HG02981 (cell line): ENCODE measurements at regions not wholly inside any gene's neighbourhood (a gene's known extent, or its start where the extent isn't known, plus 50 kb on each side); places are given as distances from the start of the nearest gene placed in this dataset.

Experiments used
- ATAC-seq: cut with Tn5 transposase; IDR thresholded peaks from one replicate; pipeline ENCODE4 v1.9.1; 2021; ENCODE audit warnings: mild to moderate bottlenecking, moderate library complexity; ENCODE audit not compliant: unreplicated experiment

DNA sequence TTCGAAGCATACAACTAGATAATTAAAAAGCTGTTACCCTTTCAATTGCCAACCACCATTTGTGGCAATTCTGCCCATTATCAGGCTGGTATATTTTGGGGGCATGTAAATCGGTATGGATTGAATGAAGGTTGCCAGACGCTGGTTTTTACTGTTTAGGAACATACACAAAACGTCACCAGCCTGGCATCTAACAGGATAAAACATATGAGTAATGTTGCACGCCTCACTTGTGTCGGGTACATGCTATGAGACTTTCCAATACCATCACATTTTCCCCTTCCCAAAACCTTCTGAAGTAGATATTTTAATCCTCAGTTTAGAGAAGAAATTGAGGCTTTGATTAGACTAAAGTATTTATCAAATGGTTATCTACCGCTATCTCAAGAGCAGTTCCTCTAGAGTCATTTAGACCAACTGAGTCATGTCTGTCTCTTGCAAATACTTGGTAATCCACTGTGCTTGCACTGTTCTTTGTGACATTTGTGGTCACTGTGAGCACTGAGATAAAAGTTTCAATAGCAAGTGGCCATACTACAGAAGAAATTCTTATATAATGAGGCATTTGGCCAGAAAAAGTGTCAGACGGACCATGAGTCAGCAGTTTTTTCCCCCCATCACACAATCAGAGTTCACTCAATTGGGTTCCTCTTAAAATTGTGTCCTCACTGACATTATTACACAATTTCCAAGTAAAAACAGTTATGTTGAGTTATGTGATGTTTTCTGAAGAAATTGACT is 498.7 kb downstream of the NXPH1 start:
- ATAC-seq: no peak

DNA sequence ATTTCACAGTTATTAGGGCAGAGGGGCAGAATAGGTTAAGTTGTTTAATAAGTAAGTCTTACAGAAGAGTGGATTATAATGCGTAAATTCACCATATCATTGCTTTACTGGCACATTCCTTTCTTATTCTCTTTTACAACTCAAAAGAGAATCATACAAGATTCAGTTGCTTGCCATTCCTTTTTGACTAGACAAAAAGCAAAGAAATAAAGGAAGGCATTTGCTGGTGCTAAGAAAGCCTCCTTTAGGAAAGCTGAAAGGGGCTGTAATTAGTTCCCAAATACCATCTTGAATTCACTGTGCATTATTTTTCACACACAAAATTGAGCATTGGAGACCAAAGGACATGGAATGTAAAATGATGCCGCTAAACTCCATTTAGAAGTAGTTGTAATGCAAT is 499.3 kb downstream of the NXPH1 start:
- ATAC-seq: no peak

- ATAC-seq: no peak
Observed at GRCh38 chr7:8937204-8937603, 503.8 kb downstream of the NXPH1 start.

GRCh38 chr7:8938044-8938805 is 504.8 kb downstream of the NXPH1 start:
- no peak for ATAC-seq

DNA sequence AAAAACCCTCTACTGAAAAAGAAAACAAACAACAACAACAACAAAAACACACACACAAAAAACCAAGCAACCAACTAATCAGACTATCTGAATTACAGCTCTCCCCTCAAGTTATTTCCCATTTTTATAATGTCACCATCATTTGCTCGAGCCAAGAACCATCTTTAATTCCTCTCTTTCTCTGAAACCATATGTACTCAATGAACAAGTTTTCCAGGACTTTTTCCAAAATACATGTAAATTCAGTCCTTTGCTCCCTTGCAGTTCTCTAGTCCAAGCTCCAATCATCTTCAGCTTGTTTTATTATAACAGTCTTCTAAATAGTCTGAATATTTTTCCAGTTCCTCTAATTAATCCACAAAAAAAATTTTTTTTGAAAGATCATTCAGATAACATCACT is 506.0 kb downstream of the NXPH1 start:
- no peak for ATAC-seq

GRCh38 chr7:8963722-8964121 is 530.3 kb downstream of the NXPH1 start:
- no peak for ATAC-seq

GRCh38 chr7:8965177-8965576 is 531.8 kb downstream of the NXPH1 start:
- ATAC-seq: no peak

GRCh38 chr7:8973601-8974000 is 540.2 kb downstream of the NXPH1 start:
- ATAC-seq: no peak

- no peak for ATAC-seq
Observed at GRCh38 chr7:8975681-8976080, 542.3 kb downstream of the NXPH1 start.

GRCh38 chr7:8982338-8982992 is 549.1 kb downstream of the NXPH1 start:
- no peak for ATAC-seq

- no peak for ATAC-seq
Observed at GRCh38 chr7:8985255-8985654, 551.8 kb downstream of the NXPH1 start.

DNA sequence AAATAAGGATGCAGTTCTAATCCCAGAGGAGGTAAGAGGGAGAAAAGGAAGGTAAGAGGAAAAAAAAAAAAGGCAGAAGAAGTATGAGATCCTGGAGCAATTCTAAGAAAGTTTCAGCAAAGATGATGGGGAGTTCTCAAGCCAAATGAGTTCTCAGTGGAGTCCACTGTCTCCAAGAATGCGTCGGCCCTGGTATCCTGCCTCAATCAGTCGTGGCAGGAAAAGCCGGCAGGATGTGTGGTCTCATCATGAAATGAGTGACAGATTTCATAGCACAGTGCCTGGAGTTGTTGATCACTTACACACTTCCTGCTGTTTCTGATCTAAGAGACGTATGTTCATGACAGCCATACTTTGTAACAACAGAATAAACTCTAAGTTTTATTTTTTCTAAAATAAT is 554.9 kb downstream of the NXPH1 start:
- ATAC-seq: no peak

DNA sequence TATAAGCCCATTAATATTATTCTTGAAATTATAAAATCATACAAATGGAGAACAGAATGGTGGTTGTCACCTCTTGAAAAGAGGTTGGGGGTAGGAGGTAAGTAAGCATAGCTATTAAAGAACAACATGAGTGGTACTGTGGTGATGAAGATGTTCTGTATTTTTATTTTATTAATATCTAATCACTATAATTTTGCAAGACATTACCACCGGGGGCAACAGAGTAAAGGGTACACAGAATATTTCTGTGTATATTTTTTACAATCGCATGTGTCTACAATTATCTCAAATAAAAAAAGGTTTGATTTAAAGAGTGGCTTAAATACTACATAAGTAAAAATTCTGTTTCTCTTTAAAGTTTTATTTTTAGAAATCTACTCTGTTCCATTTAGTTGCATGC is 557.8 kb downstream of the NXPH1 start:
- ATAC-seq: no peak

GRCh38 chr7:8998762-8999161 is 565.4 kb downstream of the NXPH1 start:
- no peak for ATAC-seq

DNA sequence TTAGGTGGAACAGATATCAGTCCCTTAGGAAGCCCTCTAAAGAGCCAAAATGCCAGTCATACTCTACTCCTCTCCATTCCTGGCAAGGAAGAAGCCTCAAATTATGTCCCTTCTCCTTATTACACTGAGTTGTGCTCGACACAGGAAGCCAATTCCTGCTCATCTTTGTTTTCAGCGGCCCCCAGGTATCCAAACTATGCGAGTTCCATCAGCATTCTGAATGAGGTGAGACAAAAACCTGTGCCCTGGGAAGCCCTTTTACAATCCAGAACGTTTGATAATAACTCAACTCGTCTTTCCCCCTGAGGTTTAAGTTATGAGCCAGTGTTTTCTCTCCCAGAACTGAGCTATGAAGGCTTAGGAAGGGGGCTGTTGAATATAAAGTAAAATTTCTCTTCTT is 580.5 kb downstream of the NXPH1 start:
- no peak for ATAC-seq

- ATAC-seq: no peak
Observed at GRCh38 chr7:9017286-9017685, 583.9 kb downstream of the NXPH1 start.

DNA sequence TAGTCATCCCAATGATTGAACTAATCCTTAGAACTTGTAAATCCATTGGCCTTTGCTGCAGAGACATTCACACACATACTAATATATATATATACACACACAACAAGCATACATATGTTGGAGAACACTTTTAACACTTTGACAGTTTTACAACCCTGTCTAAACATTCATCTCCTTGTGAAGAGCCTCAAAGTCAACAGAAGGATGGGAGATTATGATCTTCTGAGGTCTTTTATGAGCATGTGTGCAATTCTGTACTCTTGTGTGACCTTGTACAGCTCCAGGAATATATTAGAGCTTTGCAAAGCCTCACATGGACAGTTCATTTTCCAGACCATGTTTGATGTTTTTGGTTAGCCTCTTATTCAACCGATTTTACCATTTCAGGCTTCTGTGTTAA is 589.0 kb downstream of the NXPH1 start:
- no peak for ATAC-seq

- no peak for ATAC-seq
Observed at GRCh38 chr7:9023675-9024294, 590.4 kb downstream of the NXPH1 start.

GRCh38 chr7:9026121-9026520 is 592.7 kb downstream of the NXPH1 start:
- ATAC-seq: no peak

- no peak for ATAC-seq
Observed at GRCh38 chr7:9028012-9028411, 594.6 kb downstream of the NXPH1 start.

GRCh38 chr7:9029681-9030530 is 596.5 kb downstream of the NXPH1 start:
- no peak for ATAC-seq
